Hepatocyte (in vitro differentiated cells): ENCODE measurements at regions not wholly inside any gene's neighbourhood (a gene's known extent, or its start where the extent isn't known, plus 50 kb on each side); places are given as distances from the start of the nearest gene placed in this dataset.

Experiments used
- DNase-seq: peaks from one replicate; pipeline ENCODE4 v3.0.0-alpha.2; 2016; ENCODE audit warnings: low spot score
- H2AFZ ChIP-seq: fragments of 200-600 bp; sonication (generic); 2 replicates; pipeline ENCODE4 v1.6.0; 2016; ENCODE audit warnings: antibody characterized with exemption, mild to moderate bottlenecking
- H3K27ac ChIP-seq: fragments of 200-600 bp; sonication (generic); 2 replicates; pipeline ENCODE4 v1.5.1; 2016; ENCODE audit warnings: mild to moderate bottlenecking
- H3K27me3 ChIP-seq: fragments of 200-600 bp; sonication (generic); 2 replicates; pipeline ENCODE4 v1.6.1; 2016
- H3K36me3 ChIP-seq: fragments of 200-600 bp; sonication (generic); replicated peaks from 2 replicates; pipeline ENCODE4 v1.5.1; 2016; ENCODE audit warnings: low read depth; ENCODE audit not compliant: insufficient read depth
- H3K4me1 ChIP-seq: fragments of 200-600 bp; sonication (generic); 2 replicates; pipeline ENCODE4 v1.5.1; 2016; ENCODE audit warnings: mild to moderate bottlenecking, moderate library complexity; ENCODE audit not compliant: insufficient read depth
- H3K4me2 ChIP-seq: fragments of 200-600 bp; sonication (generic); 2 replicates; pipeline ENCODE4 v1.6.0; 2016
- H3K4me3 ChIP-seq: fragments of 200-600 bp; sonication (generic); 2 replicates; pipeline ENCODE4 v1.5.1; 2016; ENCODE audit warnings: mild to moderate bottlenecking
- H3K79me2 ChIP-seq: fragments of 200-600 bp; sonication (generic); 2 replicates; pipeline ENCODE4 v1.6.0; 2017; ENCODE audit warnings: mild to moderate bottlenecking
- H3K9me2 ChIP-seq: fragments of 200-600 bp; sonication (generic); replicated peaks from 2 replicates; pipeline ENCODE4 v1.6.0; 2017; ENCODE audit warnings: mild to moderate bottlenecking; ENCODE audit not compliant: insufficient read depth
- H3K9me3 ChIP-seq: fragments of 200-600 bp; sonication (generic); 2 replicates; pipeline ENCODE4 v1.5.1; 2016; ENCODE audit warnings: low read depth, mild to moderate bottlenecking
- H4K20me1 ChIP-seq: fragments of 200-600 bp; sonication (generic); 2 replicates; pipeline ENCODE4 v1.6.0; 2016; ENCODE audit warnings: mild to moderate bottlenecking; ENCODE audit not compliant: insufficient read depth, poor library complexity, severe bottlenecking
- EZH2 ChIP-seq: fragments of 200-600 bp; sonication (generic); IDR thresholded peaks from 2 replicates; pipeline ENCODE4 v1.6.1; 2016; ENCODE audit warnings: antibody characterized with exemption, mild to moderate bottlenecking, borderline replicate concordance
- EZH2phosphoT487 ChIP-seq: fragments of 200-600 bp; sonication (generic); IDR thresholded peaks from one replicate; pipeline ENCODE4 v1.6.1; 2018; ENCODE audit warnings: antibody characterized with exemption, mild to moderate bottlenecking, low read depth, moderate library complexity; ENCODE audit not compliant: unreplicated experiment, severe bottlenecking
- WGBS: methylation state at CpG from one replicate; pipeline ENCODE4 v1.1.6; 2016; ENCODE audit warnings: low lambda C conversion rate; ENCODE audit errors: missing lambda C conversion rate; 5-methylcytosine and 5-hydroxymethylcytosine counted together
- TF ChIP-seq, protein P1 (sequence below): fragments of 200-600 bp; sonication (generic); IDR thresholded peaks from 2 replicates; pipeline ENCODE4 v1.5.1; 2016; ENCODE audit warnings: antibody characterized with exemption, mild to moderate bottlenecking; ENCODE audit not compliant: poor library complexity

DNA sequence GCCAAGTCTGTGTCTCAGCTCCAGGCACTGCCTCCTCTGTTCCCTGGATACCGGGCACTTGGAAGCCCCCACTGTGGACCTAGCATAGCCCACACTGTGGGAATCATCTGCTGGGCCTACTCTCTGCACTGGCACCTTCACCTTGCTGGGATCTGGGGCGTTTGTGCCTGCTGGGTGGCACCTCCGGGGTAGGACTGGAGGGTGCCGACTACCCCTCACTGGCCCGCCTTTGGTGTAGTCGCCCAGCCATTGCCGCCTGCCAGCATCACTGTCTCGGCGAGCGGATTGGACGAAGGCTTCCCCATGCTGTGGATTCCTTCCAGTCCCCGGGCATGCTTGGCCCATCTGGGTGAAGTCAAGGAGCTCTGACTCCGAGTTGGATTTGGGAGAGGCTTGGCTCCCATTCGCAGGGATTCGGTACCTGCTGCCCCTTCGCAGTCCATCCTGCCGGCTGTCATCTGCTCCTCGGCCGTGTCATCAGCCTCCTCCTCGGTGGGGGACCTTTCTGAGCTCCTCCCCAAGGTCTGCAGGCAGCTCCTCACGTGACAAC lies 180.6 kb upstream of the HDAC4 start:
- no peaks in the 10 kb centered on the region for H3K27me3 ChIP-seq
- no peak overlapping the region for H2AFZ ChIP-seq
- no peak for DNase-seq
- H3K4me2 ChIP-seq = no peak overlapping the region
- 91% methylated on average over 21 of the region's 21 CpGs for WGBS
- H3K4me1 ChIP-seq = peaks cover 16% of the 10 kb centered on the region
- no peak overlapping the region for H3K27ac ChIP-seq
- H3K9me3 ChIP-seq = no peaks in the 10 kb centered on the region
- no peaks in the 10 kb centered on the region for H3K9me2 ChIP-seq
- no peaks in the 10 kb centered on the region for H3K36me3 ChIP-seq
- no peak overlapping the region for H3K4me3 ChIP-seq
- H3K79me2 ChIP-seq = no peaks in the 10 kb centered on the region
- TF ChIP-seq EZH2phosphoT487 (no peak), EZH2 (no peak)
- TF ChIP-seq, protein P1, sequence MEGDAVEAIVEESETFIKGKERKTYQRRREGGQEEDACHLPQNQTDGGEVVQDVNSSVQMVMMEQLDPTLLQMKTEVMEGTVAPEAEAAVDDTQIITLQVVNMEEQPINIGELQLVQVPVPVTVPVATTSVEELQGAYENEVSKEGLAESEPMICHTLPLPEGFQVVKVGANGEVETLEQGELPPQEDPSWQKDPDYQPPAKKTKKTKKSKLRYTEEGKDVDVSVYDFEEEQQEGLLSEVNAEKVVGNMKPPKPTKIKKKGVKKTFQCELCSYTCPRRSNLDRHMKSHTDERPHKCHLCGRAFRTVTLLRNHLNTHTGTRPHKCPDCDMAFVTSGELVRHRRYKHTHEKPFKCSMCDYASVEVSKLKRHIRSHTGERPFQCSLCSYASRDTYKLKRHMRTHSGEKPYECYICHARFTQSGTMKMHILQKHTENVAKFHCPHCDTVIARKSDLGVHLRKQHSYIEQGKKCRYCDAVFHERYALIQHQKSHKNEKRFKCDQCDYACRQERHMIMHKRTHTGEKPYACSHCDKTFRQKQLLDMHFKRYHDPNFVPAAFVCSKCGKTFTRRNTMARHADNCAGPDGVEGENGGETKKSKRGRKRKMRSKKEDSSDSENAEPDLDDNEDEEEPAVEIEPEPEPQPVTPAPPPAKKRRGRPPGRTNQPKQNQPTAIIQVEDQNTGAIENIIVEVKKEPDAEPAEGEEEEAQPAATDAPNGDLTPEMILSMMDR = no peak
- no peaks in the 10 kb centered on the region for H4K20me1 ChIP-seq

GRCh38 chr2:239580199-239580527 lies 179.3 kb upstream of the HDAC4 start:
- Histone ChIP-seq H3K36me3 (no peaks in the 10 kb centered on the region), H2AFZ (no peak overlapping the region), H3K27me3 (no peaks in the 10 kb centered on the region), H3K27ac (no peak overlapping the region), H3K4me2 (no peak overlapping the region), H3K9me2 (no peaks in the 10 kb centered on the region), H3K4me1 (peaks cover 16% of the 10 kb centered on the region), H3K4me3 (no peak overlapping the region), H4K20me1 (no peaks in the 10 kb centered on the region), H3K9me3 (no peaks in the 10 kb centered on the region), H3K79me2 (no peaks in the 10 kb centered on the region)
- no peak for TF ChIP-seq EZH2phosphoT487
- TF ChIP-seq, protein P1 = no peak
- TF ChIP-seq EZH2 = no peak
- 63% methylated on average over 3 of the region's 3 CpGs for WGBS
- no peak for DNase-seq

GRCh38 chr2:239579524-239580198 lies 178.8 kb upstream of the HDAC4 start:
- Histone ChIP-seq H3K27ac (no peak overlapping the region), H3K9me3 (no peaks in the 10 kb centered on the region), H4K20me1 (no peaks in the 10 kb centered on the region), H3K9me2 (no peaks in the 10 kb centered on the region), H3K4me2 (no peak overlapping the region), H3K4me1 (peaks cover 16% of the 10 kb centered on the region), H3K36me3 (no peaks in the 10 kb centered on the region), H2AFZ (no peak overlapping the region), H3K79me2 (no peaks in the 10 kb centered on the region), H3K4me3 (no peak overlapping the region), H3K27me3 (no peaks in the 10 kb centered on the region)
- TF ChIP-seq, protein P1 = no peak
- no peak for TF ChIP-seq EZH2phosphoT487
- no peak for TF ChIP-seq EZH2
- no peak for DNase-seq
- WGBS = 75% methylated on average over 7 of the region's 7 CpGs
